Neural progenitor cell (in vitro differentiated cells): ENCODE measurements at regions not wholly inside any gene's neighbourhood (a gene's known extent, or its start where the extent isn't known, plus 50 kb on each side); places are given as distances from the start of the nearest gene placed in this dataset.

Experiments
- CTCF ChIP-seq: fragments of 200-600 bp; sonication (generic); IDR thresholded peaks from 2 replicates; pipeline ENCODE4 v1.5.1; 2017; ENCODE audit warnings: antibody characterized with exemption, mild to moderate bottlenecking
- EZH2 ChIP-seq: fragments of 200-600 bp; sonication (generic); IDR thresholded peaks from 2 replicates; pipeline ENCODE4 v1.6.1; 2017; ENCODE audit warnings: antibody characterized with exemption, mild to moderate bottlenecking, moderate library complexity

DNA sequence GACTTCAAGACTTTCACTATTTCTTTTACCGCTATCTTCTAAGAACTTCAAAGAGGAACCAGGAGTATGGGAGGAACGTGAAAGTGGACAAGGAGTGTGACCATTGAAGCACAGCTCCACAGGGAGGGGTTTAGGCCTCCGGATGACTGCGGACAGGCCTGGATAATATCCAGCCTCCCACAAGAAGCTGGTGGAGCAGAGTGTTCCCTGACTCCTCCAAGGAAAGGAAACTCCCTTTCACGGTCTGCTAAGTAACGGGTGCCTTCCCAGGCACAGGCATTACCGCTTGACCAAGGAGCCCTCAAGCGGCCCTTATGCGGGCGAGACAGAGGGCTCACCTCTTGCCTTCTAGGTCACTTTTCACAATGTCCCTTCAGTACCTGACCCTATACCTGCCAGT is 267.0 kb downstream of the RPL10L start:
- TF ChIP-seq CTCF (no peak), EZH2 (no peak)
